HEK293 (cell line): ENCODE measurements at regions not wholly inside any gene's neighbourhood (a gene's known extent, or its start where the extent isn't known, plus 50 kb on each side); places are given as distances from the start of the nearest gene placed in this dataset.

Experiments used
- CTCF ChIA-PET: fragments of 350-600 bp; formaldehyde crosslinking; extraction: SDS; loops from one replicate; lab custom pipeline; 2021; ENCODE audit warnings: antibody characterized with exemption; lab: Yijun Ruan, JAX
- POLR2A ChIA-PET: fragments of 300-600 bp; formaldehyde crosslinking; extraction: SDS; loops from one replicate; lab custom pipeline; 2020; ENCODE audit warnings: antibody characterized with exemption, inconsistent platforms; lab: Yijun Ruan, JAX
- H3K27ac ChIP-seq: fragments of 200-500 bp; sonication (Bioruptor generic); 2 replicates; pipeline ENCODE4 v1.5.1; 2014; ENCODE audit warnings: low read depth, low read length, control low read depth, inconsistent platforms; ENCODE audit errors: extremely low read depth
- H3K36me3 ChIP-seq, 2 experiments: fragments of 200-500 bp in 1 of 2; sonication (Bioruptor generic) in 1 of 2; 1 replicate in 1 of 2; 2 replicates in 1 of 2; pipeline ENCODE4 v1.5.1; 2014 to 2017; ENCODE audit warnings: inconsistent platforms in 2 of 2, low read length in 2 of 2; ENCODE audit not compliant: control insufficient read depth in 2 of 2, insufficient read depth in 1 of 2
- H3K4me1 ChIP-seq: fragments of 200-500 bp; sonication (Bioruptor generic); 2 replicates; pipeline ENCODE4 v1.5.1; 2014; ENCODE audit warnings: mild to moderate bottlenecking, low read length, inconsistent platforms; ENCODE audit not compliant: control insufficient read depth, insufficient read depth
- H3K4me3 ChIP-seq: 2 replicates; pipeline ENCODE4 v1.5.1; 2011; ENCODE audit warnings: low read depth, mild to moderate bottlenecking, control low read depth, low read length, moderate library complexity
- H3K9me3 ChIP-seq: fragments of 200-500 bp; sonication (Bioruptor generic); 2 replicates; pipeline ENCODE4 v1.5.1; 2014; ENCODE audit warnings: low read depth, low read length, inconsistent platforms; ENCODE audit not compliant: control insufficient read depth, insufficient read depth
- BCL11A ChIP-seq: fragments of 450-650 bp; formaldehyde crosslinking; IDR thresholded peaks from 2 replicates; pipeline ENCODE4 v1.5.1; 2016; ENCODE audit warnings: low read depth, missing biosample characterization, missing genetic modification characterization
- IKZF3 ChIP-seq: fragments of 450-650 bp; IDR thresholded peaks from 2 replicates; pipeline ENCODE4 v1.5.0; 2018; ENCODE audit warnings: missing biosample characterization, mild to moderate bottlenecking, missing genetic modification characterization, moderate library complexity
- REPIN1 ChIP-seq: fragments of 450-650 bp; formaldehyde crosslinking; IDR thresholded peaks from 2 replicates; pipeline ENCODE4 v1.5.1; 2017; ENCODE audit warnings: missing biosample characterization, missing genetic modification characterization, low read depth
- SETDB1 ChIP-seq: IDR thresholded peaks from one replicate; pipeline ENCODE4 v1.6.1; 2017; ENCODE audit warnings: mild to moderate bottlenecking, low read length, moderate library complexity, mixed read lengths; ENCODE audit not compliant: insufficient read length
- SP7 ChIP-seq: fragments of 450-650 bp; formaldehyde crosslinking; IDR thresholded peaks from 2 replicates; pipeline ENCODE4 v1.5.1; 2016; ENCODE audit warnings: missing biosample characterization, missing genetic modification characterization
- ZBTB7A ChIP-seq: fragments of 450-650 bp; formaldehyde crosslinking; IDR thresholded peaks from 2 replicates; pipeline ENCODE4 v1.5.1; 2016; ENCODE audit warnings: low read depth, missing biosample characterization, missing genetic modification characterization
- ZFP37 ChIP-seq: fragments of 450-650 bp; formaldehyde crosslinking; IDR thresholded peaks from 2 replicates; pipeline ENCODE4 v1.5.1; 2016; ENCODE audit warnings: missing biosample characterization, missing genetic modification characterization
- ZNF19 ChIP-seq: fragments of 450-650 bp; formaldehyde crosslinking; IDR thresholded peaks from 2 replicates; pipeline ENCODE4; 2016; ENCODE audit warnings: missing biosample characterization, missing genetic modification characterization, low read depth
- ZNF221 ChIP-seq: fragments of 450-650 bp; formaldehyde crosslinking; IDR thresholded peaks from 2 replicates; pipeline ENCODE4 v1.5.1; 2017; ENCODE audit warnings: missing biosample characterization, missing genetic modification characterization, borderline replicate concordance
- ZNF335 ChIP-seq: fragments of 450-650 bp; formaldehyde crosslinking; conservative IDR thresholded peaks from 2 replicates; pipeline ENCODE4 v1.5.1; 2016; ENCODE audit warnings: missing biosample characterization, missing genetic modification characterization
- ZNF354C ChIP-seq: fragments of 450-650 bp; formaldehyde crosslinking; IDR thresholded peaks from 2 replicates; pipeline ENCODE4 v1.5.1; 2016; ENCODE audit warnings: missing biosample characterization, missing genetic modification characterization, low read depth, borderline replicate concordance
- ZNF416 ChIP-seq: fragments of 450-650 bp; formaldehyde crosslinking; IDR thresholded peaks from 2 replicates; pipeline ENCODE4 v1.5.1; 2016; ENCODE audit warnings: missing biosample characterization, missing genetic modification characterization
- ZNF473 ChIP-seq: fragments of 450-650 bp; formaldehyde crosslinking; IDR thresholded peaks from 2 replicates; pipeline ENCODE4 v1.5.1; 2017; ENCODE audit warnings: missing biosample characterization, missing genetic modification characterization
- ZNF501 ChIP-seq: fragments of 450-650 bp; formaldehyde crosslinking; IDR thresholded peaks from 2 replicates; pipeline ENCODE4 v1.5.1; 2016; ENCODE audit warnings: missing biosample characterization, missing genetic modification characterization
- ZNF561 ChIP-seq: fragments of 450-650 bp; IDR thresholded peaks from 2 replicates; pipeline ENCODE4 v1.5.1; 2018; ENCODE audit warnings: missing biosample characterization, missing genetic modification characterization, borderline replicate concordance
- ZNF626 ChIP-seq: fragments of 450-650 bp; sonication (Bioruptor Pico); formaldehyde crosslinking; IDR thresholded peaks from 2 replicates; pipeline ENCODE4 v1.5.1; 2018; ENCODE audit warnings: missing biosample characterization, missing genetic modification characterization, inconsistent platforms
- ZNF658 ChIP-seq: fragments of 450-650 bp; formaldehyde crosslinking; IDR thresholded peaks from 2 replicates; pipeline ENCODE4; 2016; ENCODE audit warnings: missing biosample characterization, missing genetic modification characterization
- ZNF776 ChIP-seq: fragments of 450-650 bp; formaldehyde crosslinking; IDR thresholded peaks from 2 replicates; pipeline ENCODE4 v1.5.0; 2017; ENCODE audit warnings: missing biosample characterization, missing genetic modification characterization, borderline replicate concordance
- ZXDB ChIP-seq: fragments of 450-650 bp; formaldehyde crosslinking; IDR thresholded peaks from 2 replicates; pipeline ENCODE4 v1.5.1; 2016; ENCODE audit warnings: missing biosample characterization, missing genetic modification characterization
- TF ChIP-seq, protein P1 (sequence below): fragments of 450-650 bp; formaldehyde crosslinking; IDR thresholded peaks from 2 replicates; pipeline ENCODE4 v1.5.1; 2017; ENCODE audit warnings: missing biosample characterization, mild to moderate bottlenecking, missing genetic modification characterization, moderate library complexity
- TF ChIP-seq, protein P2 (sequence below): fragments of 450-650 bp; formaldehyde crosslinking; IDR thresholded peaks from 2 replicates; pipeline ENCODE4 v1.5.1; 2016; ENCODE audit warnings: missing biosample characterization, missing genetic modification characterization
- TF ChIP-seq, protein P3 (sequence below): IDR thresholded peaks from 2 replicates; pipeline ENCODE4 v1.6.1; 2011; ENCODE audit warnings: mild to moderate bottlenecking, low read depth, low read length, borderline replicate concordance
- TF ChIP-seq, protein P4 (sequence below): fragments of 450-650 bp; formaldehyde crosslinking; IDR thresholded peaks from 2 replicates; pipeline ENCODE4 v1.5.1; 2016; ENCODE audit warnings: missing biosample characterization, missing genetic modification characterization
- TF ChIP-seq, protein P5 (sequence below): fragments of 450-650 bp; formaldehyde crosslinking; IDR thresholded peaks from 2 replicates; pipeline ENCODE4 v1.5.1; 2016; ENCODE audit warnings: missing biosample characterization, missing genetic modification characterization
- TF ChIP-seq, protein P6 (sequence below): fragments of 450-650 bp; formaldehyde crosslinking; optimal IDR thresholded peaks from 2 replicates; pipeline ENCODE3; 2016; ENCODE audit warnings: missing biosample characterization, mild to moderate bottlenecking, missing genetic modification characterization

DNA sequence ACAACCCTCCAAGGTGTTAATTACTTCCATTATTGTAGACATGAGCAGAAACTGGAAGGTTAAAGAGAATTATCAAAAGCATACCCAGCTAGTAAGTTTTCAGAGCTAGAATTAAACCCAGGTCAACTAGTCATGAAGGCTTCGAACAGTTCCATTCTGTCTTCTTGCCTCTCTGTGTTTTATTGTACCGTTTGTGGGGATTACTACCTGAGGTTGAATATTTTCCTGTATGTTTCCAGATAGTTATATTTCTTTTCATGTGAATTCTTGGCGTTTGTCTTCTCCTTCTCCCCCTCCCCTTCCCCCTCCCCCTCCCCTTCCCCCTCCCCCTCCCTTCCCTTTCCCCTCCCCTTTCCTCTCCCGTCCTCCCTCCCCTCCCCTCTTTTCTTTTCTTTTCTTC lies 218.0 kb upstream of the GALNT17 start (continued):
- TF ChIP-seq, protein P1, sequence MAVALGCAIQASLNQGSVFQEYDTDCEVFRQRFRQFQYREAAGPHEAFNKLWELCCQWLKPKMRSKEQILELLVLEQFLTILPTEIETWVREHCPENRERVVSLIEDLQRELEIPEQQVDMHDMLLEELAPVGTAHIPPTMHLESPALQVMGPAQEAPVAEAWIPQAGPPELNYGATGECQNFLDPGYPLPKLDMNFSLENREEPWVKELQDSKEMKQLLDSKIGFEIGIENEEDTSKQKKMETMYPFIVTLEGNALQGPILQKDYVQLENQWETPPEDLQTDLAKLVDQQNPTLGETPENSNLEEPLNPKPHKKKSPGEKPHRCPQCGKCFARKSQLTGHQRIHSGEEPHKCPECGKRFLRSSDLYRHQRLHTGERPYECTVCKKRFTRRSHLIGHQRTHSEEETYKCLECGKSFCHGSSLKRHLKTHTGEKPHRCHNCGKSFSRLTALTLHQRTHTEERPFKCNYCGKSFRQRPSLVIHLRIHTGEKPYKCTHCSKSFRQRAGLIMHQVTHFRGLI (tag by site-specific recombination), result no peak
- TF ChIP-seq ZNF776 (tag by site-specific recombination) (no peak), ZXDB (tag by site-specific recombination) (no peak), SETDB1 (no peak), ZNF561 (tag by site-specific recombination) (no peak), ZNF501 (no peak), ZBTB7A (tag by site-specific recombination) (no peak)
- TF ChIP-seq, protein P2, sequence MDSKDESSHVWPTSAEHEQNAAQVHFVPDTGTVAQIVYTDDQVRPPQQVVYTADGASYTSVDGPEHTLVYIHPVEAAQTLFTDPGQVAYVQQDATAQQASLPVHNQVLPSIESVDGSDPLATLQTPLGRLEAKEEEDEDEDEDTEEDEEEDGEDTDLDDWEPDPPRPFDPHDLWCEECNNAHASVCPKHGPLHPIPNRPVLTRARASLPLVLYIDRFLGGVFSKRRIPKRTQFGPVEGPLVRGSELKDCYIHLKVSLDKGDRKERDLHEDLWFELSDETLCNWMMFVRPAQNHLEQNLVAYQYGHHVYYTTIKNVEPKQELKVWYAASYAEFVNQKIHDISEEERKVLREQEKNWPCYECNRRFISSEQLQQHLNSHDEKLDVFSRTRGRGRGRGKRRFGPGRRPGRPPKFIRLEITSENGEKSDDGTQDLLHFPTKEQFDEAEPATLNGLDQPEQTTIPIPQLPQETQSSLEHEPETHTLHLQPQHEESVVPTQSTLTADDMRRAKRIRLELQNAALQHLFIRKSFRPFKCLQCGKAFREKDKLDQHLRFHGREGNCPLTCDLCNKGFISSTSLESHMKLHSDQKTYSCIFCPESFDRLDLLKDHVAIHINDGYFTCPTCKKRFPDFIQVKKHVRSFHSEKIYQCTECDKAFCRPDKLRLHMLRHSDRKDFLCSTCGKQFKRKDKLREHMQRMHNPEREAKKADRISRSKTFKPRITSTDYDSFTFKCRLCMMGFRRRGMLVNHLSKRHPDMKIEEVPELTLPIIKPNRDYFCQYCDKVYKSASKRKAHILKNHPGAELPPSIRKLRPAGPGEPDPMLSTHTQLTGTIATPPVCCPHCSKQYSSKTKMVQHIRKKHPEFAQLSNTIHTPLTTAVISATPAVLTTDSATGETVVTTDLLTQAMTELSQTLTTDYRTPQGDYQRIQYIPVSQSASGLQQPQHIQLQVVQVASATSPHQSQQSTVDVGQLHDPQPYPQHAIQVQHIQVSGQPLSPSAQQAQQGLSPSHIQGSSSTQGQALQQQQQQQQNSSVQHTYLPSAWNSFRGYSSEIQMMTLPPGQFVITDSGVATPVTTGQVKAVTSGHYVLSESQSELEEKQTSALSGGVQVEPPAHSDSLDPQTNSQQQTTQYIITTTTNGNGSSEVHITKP, result no peak
- TF ChIP-seq, protein P3, sequence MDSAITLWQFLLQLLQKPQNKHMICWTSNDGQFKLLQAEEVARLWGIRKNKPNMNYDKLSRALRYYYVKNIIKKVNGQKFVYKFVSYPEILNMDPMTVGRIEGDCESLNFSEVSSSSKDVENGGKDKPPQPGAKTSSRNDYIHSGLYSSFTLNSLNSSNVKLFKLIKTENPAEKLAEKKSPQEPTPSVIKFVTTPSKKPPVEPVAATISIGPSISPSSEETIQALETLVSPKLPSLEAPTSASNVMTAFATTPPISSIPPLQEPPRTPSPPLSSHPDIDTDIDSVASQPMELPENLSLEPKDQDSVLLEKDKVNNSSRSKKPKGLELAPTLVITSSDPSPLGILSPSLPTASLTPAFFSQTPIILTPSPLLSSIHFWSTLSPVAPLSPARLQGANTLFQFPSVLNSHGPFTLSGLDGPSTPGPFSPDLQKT, result no peak
- TF ChIP-seq, protein P4, sequence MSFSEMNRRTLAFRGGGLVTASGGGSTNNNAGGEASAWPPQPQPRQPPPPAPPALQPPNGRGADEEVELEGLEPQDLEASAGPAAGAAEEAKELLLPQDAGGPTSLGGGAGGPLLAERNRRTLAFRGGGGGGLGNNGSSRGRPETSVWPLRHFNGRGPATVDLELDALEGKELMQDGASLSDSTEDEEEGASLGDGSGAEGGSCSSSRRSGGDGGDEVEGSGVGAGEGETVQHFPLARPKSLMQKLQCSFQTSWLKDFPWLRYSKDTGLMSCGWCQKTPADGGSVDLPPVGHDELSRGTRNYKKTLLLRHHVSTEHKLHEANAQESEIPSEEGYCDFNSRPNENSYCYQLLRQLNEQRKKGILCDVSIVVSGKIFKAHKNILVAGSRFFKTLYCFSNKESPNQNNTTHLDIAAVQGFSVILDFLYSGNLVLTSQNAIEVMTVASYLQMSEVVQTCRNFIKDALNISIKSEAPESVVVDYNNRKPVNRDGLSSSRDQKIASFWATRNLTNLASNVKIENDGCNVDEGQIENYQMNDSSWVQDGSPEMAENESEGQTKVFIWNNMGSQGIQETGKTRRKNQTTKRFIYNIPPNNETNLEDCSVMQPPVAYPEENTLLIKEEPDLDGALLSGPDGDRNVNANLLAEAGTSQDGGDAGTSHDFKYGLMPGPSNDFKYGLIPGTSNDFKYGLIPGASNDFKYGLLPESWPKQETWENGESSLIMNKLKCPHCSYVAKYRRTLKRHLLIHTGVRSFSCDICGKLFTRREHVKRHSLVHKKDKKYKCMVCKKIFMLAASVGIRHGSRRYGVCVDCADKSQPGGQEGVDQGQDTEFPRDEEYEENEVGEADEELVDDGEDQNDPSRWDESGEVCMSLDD (tag by site-specific recombination), result no peak
- TF ChIP-seq, protein P5, sequence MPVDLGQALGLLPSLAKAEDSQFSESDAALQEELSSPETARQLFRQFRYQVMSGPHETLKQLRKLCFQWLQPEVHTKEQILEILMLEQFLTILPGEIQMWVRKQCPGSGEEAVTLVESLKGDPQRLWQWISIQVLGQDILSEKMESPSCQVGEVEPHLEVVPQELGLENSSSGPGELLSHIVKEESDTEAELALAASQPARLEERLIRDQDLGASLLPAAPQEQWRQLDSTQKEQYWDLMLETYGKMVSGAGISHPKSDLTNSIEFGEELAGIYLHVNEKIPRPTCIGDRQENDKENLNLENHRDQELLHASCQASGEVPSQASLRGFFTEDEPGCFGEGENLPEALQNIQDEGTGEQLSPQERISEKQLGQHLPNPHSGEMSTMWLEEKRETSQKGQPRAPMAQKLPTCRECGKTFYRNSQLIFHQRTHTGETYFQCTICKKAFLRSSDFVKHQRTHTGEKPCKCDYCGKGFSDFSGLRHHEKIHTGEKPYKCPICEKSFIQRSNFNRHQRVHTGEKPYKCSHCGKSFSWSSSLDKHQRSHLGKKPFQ (tag by site-specific recombination), result no peak

DNA sequence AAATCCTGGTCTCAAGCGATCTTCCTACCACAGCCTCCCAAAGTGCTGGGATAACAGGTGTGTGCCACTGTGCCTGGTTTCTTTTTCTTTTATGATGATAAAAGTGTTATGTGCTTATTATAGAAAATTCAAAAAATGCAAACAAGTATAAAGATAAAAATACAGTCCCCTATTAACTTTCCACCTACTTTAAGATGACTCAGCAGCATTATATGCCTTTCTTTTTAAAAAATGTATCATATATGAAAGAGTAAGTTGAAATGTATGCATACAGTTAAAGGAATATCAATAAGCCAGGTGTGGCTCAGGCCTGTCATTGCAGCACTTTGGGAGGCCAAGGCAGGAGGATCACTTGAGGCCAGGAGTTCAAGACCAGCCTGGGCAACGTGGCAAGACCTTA lies 216.9 kb upstream of the GALNT17 start:
- CTCF ChIA-PET, result no interaction called here
- no peak overlapping the region for H3K27ac ChIP-seq
- POLR2A ChIA-PET, result interaction anchor here (0.7 kb wide), 1 partner anchor 9 kb away, joined by 3 read pairs; no protein-coding TSS in a partner anchor
- TF ChIP-seq ZNF354C (tag by site-specific recombination) (no peak), ZNF416 (tag by site-specific recombination) (no peak), BCL11A (no peak), REPIN1 (tag by site-specific recombination) (no peak), ZNF658 (no peak), ZNF19 (tag by site-specific recombination) (no peak), ZNF473 (tag by site-specific recombination) (no peak), SP7 (tag by site-specific recombination) (no peak), ZNF626 (tag by site-specific recombination) (no peak), ZNF221 (no peak), ZNF335 (tag by site-specific recombination) (no peak), ZFP37 (tag by site-specific recombination) (no peak), IKZF3 (tag by site-specific recombination) (no peak)
- TF ChIP-seq, protein P6, sequence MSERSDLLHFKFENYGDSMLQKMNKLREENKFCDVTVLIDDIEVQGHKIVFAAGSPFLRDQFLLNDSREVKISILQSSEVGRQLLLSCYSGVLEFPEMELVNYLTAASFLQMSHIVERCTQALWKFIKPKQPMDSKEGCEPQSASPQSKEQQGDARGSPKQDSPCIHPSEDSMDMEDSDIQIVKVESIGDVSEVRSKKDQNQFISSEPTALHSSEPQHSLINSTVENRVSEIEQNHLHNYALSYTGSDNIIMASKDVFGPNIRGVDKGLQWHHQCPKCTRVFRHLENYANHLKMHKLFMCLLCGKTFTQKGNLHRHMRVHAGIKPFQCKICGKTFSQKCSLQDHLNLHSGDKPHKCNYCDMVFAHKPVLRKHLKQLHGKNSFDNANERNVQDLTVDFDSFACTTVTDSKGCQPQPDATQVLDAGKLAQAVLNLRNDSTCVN (tag by site-specific recombination), result no peak

More for the DNA sequence above, 216.9 kb upstream of the GALNT17 start:
- no peak overlapping the region for H3K4me3 ChIP-seq
- no peaks in the 10 kb centered on the region for H3K9me3 ChIP-seq
- no peaks in the 10 kb centered on the region for H3K36me3 ChIP-seq
- no peaks in the 10 kb centered on the region for H3K4me1 ChIP-seq
